ENCODE measurements at regions not wholly inside any gene's neighbourhood (a gene's known extent, or its start where the extent isn't known, plus 50 kb on each side); places are given as distances from the start of the nearest gene placed in this dataset.

DNA sequence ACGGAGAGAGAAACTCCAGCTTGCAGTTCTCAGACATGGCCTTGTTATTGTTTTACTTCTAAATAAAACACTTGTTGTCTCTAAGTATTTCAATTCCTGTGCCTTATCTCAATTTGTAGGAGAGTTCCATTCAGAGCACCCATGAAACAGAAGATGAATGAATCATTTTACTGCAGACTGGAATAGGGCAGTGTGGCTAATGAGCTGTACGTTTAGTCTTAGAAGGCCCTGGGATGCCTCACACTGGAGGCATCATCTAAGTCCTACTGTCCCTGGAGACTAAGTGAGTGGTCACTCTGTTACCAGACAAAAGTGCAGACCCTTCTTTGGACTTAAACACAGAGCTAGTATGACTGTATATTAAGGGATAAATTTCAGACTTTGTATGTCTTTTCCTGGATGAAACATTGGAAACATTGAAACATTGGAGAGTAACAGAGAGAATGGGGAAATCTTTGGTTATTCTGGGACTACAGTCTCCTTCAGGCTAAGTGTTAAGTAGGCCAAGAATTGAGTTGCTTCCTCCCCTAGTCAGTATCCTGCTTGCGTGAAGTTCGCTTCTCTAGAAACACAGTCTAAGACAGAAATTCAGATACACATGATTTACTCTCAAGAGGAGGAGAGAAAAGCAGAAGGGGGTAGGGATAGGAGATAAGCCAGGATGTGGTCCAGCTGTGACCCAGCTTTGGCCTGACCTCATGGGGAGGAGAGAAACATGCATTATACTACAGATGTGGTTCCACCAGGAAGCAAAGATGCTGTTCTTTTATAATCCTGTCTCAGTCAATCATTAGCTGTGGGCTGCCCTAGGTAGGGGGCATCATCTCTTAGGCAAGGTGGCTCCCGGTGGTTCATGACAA lies 167.4 kb upstream of the BMP2 start:
- intact Hi-C loops (cut with micrococcal nuclease; ENCODE audit: unreplicated experiment) = no loop called here

DNA sequence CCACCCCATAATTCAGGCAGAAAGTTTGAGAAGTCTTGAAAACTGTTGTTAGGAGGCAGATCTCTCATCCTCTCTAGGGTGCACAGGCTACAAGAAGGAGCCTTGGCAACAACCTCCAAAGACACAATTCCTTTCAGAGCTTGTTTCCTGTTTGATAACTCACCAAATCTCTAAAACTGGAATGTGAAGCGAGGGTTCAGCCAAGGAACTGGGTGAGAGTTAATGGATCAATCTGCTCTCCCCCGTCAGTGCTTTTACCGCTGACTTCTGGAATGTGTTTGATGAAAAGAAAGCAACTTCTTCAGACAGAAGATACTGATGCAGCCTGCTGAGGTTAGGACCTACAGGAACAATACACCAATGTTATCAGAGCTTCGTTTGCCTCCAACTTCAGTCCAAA lies 171.8 kb upstream of the BMP2 start:
- no peak overlapping the region for H3K27ac ChIP-seq (ENCODE audit: low read length)
- intact Hi-C loops (cut with micrococcal nuclease; ENCODE audit: unreplicated experiment) = no loop called here
- no peaks in the 10 kb centered on the region for H3K36me3 ChIP-seq (ENCODE audit: control insufficient read depth, insufficient read depth, low read length)
- ChIA-PET POLR2A (no interaction called here), CTCF (no interaction called here)
- H3K9me3 ChIP-seq (ENCODE audit: control insufficient read depth, insufficient read depth, low read depth, low read length) = no peaks in the 10 kb centered on the region
- no peaks in the 10 kb centered on the region for H3K4me1 ChIP-seq (ENCODE audit: control insufficient read depth, insufficient read depth, low read length)
- in situ Hi-C loops (cut with HindIII; ENCODE audit: low pct_unique_long_range_greater_than_20kb, low sequenced_read_pairs) = no loop called here
- no peak overlapping the region for H3K4me3 ChIP-seq (ENCODE audit: low read depth in 2 of 2, low read length in 2 of 2)
- no peaks in the 10 kb centered on the region for H3K27me3 ChIP-seq (ENCODE audit: control insufficient read depth, insufficient read depth, low read length)
- ATAC-seq (no peak), DNase-seq (ENCODE audit: low read depth, low spot score) (no peak)
- BruUV-seq (replicated peaks) = no TSS peak
- TF ChIP-seq TCF7L2 (IDR thresholded peaks at IDR 0.05; ENCODE audit: low read depth, low read length) = no peak
- TF ChIP-seq POLR2AphosphoS5 (IDR thresholded peaks at IDR 0.05; ENCODE audit: low read depth, low read length) = no peak
- TF ChIP-seq, protein P1, sequence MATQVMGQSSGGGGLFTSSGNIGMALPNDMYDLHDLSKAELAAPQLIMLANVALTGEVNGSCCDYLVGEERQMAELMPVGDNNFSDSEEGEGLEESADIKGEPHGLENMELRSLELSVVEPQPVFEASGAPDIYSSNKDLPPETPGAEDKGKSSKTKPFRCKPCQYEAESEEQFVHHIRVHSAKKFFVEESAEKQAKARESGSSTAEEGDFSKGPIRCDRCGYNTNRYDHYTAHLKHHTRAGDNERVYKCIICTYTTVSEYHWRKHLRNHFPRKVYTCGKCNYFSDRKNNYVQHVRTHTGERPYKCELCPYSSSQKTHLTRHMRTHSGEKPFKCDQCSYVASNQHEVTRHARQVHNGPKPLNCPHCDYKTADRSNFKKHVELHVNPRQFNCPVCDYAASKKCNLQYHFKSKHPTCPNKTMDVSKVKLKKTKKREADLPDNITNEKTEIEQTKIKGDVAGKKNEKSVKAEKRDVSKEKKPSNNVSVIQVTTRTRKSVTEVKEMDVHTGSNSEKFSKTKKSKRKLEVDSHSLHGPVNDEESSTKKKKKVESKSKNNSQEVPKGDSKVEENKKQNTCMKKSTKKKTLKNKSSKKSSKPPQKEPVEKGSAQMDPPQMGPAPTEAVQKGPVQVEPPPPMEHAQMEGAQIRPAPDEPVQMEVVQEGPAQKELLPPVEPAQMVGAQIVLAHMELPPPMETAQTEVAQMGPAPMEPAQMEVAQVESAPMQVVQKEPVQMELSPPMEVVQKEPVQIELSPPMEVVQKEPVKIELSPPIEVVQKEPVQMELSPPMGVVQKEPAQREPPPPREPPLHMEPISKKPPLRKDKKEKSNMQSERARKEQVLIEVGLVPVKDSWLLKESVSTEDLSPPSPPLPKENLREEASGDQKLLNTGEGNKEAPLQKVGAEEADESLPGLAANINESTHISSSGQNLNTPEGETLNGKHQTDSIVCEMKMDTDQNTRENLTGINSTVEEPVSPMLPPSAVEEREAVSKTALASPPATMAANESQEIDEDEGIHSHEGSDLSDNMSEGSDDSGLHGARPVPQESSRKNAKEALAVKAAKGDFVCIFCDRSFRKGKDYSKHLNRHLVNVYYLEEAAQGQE (IDR thresholded peaks at IDR 0.05; ENCODE audit: insufficient read depth in 1 of 2, low read depth in 2 of 2, low read length in 1 of 2) = no peak
- TF ChIP-seq, protein P2, sequence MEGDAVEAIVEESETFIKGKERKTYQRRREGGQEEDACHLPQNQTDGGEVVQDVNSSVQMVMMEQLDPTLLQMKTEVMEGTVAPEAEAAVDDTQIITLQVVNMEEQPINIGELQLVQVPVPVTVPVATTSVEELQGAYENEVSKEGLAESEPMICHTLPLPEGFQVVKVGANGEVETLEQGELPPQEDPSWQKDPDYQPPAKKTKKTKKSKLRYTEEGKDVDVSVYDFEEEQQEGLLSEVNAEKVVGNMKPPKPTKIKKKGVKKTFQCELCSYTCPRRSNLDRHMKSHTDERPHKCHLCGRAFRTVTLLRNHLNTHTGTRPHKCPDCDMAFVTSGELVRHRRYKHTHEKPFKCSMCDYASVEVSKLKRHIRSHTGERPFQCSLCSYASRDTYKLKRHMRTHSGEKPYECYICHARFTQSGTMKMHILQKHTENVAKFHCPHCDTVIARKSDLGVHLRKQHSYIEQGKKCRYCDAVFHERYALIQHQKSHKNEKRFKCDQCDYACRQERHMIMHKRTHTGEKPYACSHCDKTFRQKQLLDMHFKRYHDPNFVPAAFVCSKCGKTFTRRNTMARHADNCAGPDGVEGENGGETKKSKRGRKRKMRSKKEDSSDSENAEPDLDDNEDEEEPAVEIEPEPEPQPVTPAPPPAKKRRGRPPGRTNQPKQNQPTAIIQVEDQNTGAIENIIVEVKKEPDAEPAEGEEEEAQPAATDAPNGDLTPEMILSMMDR (IDR thresholded peaks at IDR 0.05) = no peak
- no peak for TF ChIP-seq SIN3A (IDR thresholded peaks at IDR 0.05; ENCODE audit: borderline replicate concordance, insufficient read depth, low read depth, low read length)

More for the DNA sequence above, 167.4 kb upstream of the BMP2 start:
- TF ChIP-seq, protein P1 (IDR thresholded peaks at IDR 0.05; ENCODE audit: insufficient read depth in 1 of 2, low read depth in 2 of 2, low read length in 1 of 2) = no peak
- TF ChIP-seq POLR2AphosphoS5 (IDR thresholded peaks at IDR 0.05; ENCODE audit: low read depth, low read length) (no peak), SIN3A (IDR thresholded peaks at IDR 0.05; ENCODE audit: borderline replicate concordance, insufficient read depth, low read depth, low read length) (no peak), TCF7L2 (IDR thresholded peaks at IDR 0.05; ENCODE audit: low read depth, low read length) (no peak)
- TF ChIP-seq, protein P2 (IDR thresholded peaks at IDR 0.05) = no peak
- Histone ChIP-seq H3K4me1 (ENCODE audit: control insufficient read depth, insufficient read depth, low read length) (no peaks in the 10 kb centered on the region), H3K9me3 (ENCODE audit: control insufficient read depth, insufficient read depth, low read depth, low read length) (no peaks in the 10 kb centered on the region), H3K27ac (ENCODE audit: low read length) (no peak overlapping the region), H3K27me3 (ENCODE audit: control insufficient read depth, insufficient read depth, low read length) (no peaks in the 10 kb centered on the region), H3K4me3 (ENCODE audit: low read depth in 2 of 2, low read length in 2 of 2) (no peak overlapping the region), H3K36me3 (ENCODE audit: control insufficient read depth, insufficient read depth, low read length) (no peaks in the 10 kb centered on the region)
- no peak for ATAC-seq
- BruUV-seq (replicated peaks) = no TSS peak
- no peak for DNase-seq (ENCODE audit: low read depth, low spot score)
- in situ Hi-C loops (cut with HindIII; ENCODE audit: low pct_unique_long_range_greater_than_20kb, low sequenced_read_pairs) = no loop called here
- CTCF ChIA-PET = no interaction called here
- POLR2A ChIA-PET = no interaction called here
